Stimulated activated CD4-positive, alpha-beta T cell treated with anti-CD3 and anti-CD28 coated beads, TNF-alpha, amount 100 ng/mL, for 1 hour (primary cell): ENCODE measurements at regions not wholly inside any gene's neighbourhood (a gene's known extent, or its start where the extent isn't known, plus 50 kb on each side); places are given as distances from the start of the nearest gene placed in this dataset.
"Not testable (repeated sequence)": the region's sequence is repeated elsewhere in the genome, so short reads cannot be mapped to it uniquely, and the experiment has no call there.

Experiments
- DNase-seq, 3 donors: peaks; one replicate each; pipeline ENCODE4 v3.0.0-alpha.2; 2020; ENCODE audit warnings: low read depth in 3 of 3, low spot score in 1 of 3

GRCh38 chr1:143784239-143784882 is 187.4 kb downstream of the FAM72C start:
- not testable (repeated sequence) for DNase-seq

- DNase-seq = not testable (repeated sequence)
These were observed 193.6 kb downstream of the FAM72C start for GRCh38 chr1:143778178-143778577.

- not testable (repeated sequence) for DNase-seq
These were observed 207.0 kb downstream of the FAM72C start for GRCh38 chr1:143764831-143765230.

- DNase-seq = not testable (repeated sequence)
These were observed 211.4 kb downstream of the FAM72C start for GRCh38 chr1:143760366-143760765.

- not testable (repeated sequence) for DNase-seq
These were observed 215.8 kb downstream of the FAM72C start for GRCh38 chr1:143755961-143756360.

GRCh38 chr1:143748906-143749305 is 222.9 kb downstream of the FAM72C start:
- no peak for DNase-seq

GRCh38 chr1:143736562-143736961 is 235.2 kb downstream of the FAM72C start:
- no peak for DNase-seq

- no peak for DNase-seq
These were observed 235.9 kb downstream of the FAM72C start for GRCh38 chr1:143735764-143736461.

- DNase-seq = not testable (repeated sequence)
These were observed 237.5 kb downstream of the FAM72C start for GRCh38 chr1:143734261-143734660.

GRCh38 chr1:143730890-143731289 is 240.9 kb downstream of the FAM72C start:
- DNase-seq = not testable (repeated sequence)

GRCh38 chr1:143729449-143730111 is 242.2 kb downstream of the FAM72C start:
- peak in 1 of 3 donors; percentile 27 for DNase-seq

GRCh38 chr1:143728802-143729448 is 242.9 kb downstream of the FAM72C start:
- DNase-seq = not testable (repeated sequence)

- DNase-seq = no peak
These were observed 244.5 kb downstream of the FAM72C start for GRCh38 chr1:143727263-143727662.

- no peak for DNase-seq
These were observed 250.8 kb downstream of the FAM72C start for GRCh38 chr1:143721024-143721373.

- DNase-seq = no peak
These were observed 251.4 kb downstream of the FAM72C start for GRCh38 chr1:143720087-143721023.

- no peak for DNase-seq
These were observed 253.3 kb downstream of the FAM72C start for GRCh38 chr1:143718524-143718923.

GRCh38 chr1:143718021-143718420 is 253.8 kb downstream of the FAM72C start:
- no peak for DNase-seq

GRCh38 chr1:143717434-143717833 is 254.4 kb downstream of the FAM72C start:
- no peak for DNase-seq

GRCh38 chr1:143714913-143715312 is 256.9 kb downstream of the FAM72C start:
- DNase-seq = not testable (repeated sequence)

GRCh38 chr1:143709606-143710259 is 262.1 kb downstream of the FAM72C start:
- not testable (repeated sequence) for DNase-seq
